ENCODE measurements at regions not wholly inside any gene's neighbourhood (a gene's known extent, or its start where the extent isn't known, plus 50 kb on each side); places are given as distances from the start of the nearest gene placed in this dataset.

GRCh38 chr9:108543251-108543778 lies 312.5 kb downstream of the ACTL7B start:
- Histone ChIP-seq H3K27me3 (ENCODE audit: insufficient read depth, poor library complexity, severe bottlenecking) (no peaks in the 10 kb centered on the region), H3K9me3 (ENCODE audit: severe bottlenecking) (no peaks in the 10 kb centered on the region), H3K4me1 (ENCODE audit: insufficient read depth, poor library complexity, severe bottlenecking) (peaks cover 18% of the 10 kb centered on the region), H3K4me3 (ENCODE audit: severe bottlenecking) (no peak overlapping the region), H3K27ac (ENCODE audit: poor library complexity, severe bottlenecking) (peak overlapping the region; percentile 62), H3K36me3 (ENCODE audit: low read depth) (no peaks in the 10 kb centered on the region)
- DNase-seq (ENCODE audit: low spot score) (peak; percentile 90), ATAC-seq (ENCODE audit: low read depth) (peak; percentile 97)
- TF ChIP-seq CTCF (IDR thresholded peaks at IDR 0.05; ENCODE audit: poor library complexity, severe bottlenecking): peak; percentile 7

GRCh38 chr9:108537756-108538155 lies 318.0 kb downstream of the ACTL7B start:
- Histone ChIP-seq H3K4me1 (ENCODE audit: insufficient read depth, poor library complexity, severe bottlenecking) (peaks cover 17% of the 10 kb centered on the region), H3K9me3 (ENCODE audit: severe bottlenecking) (peaks cover 8% of the 10 kb centered on the region), H3K27ac (ENCODE audit: poor library complexity, severe bottlenecking) (no peak overlapping the region), H3K36me3 (ENCODE audit: low read depth) (no peaks in the 10 kb centered on the region), H3K4me3 (ENCODE audit: severe bottlenecking) (no peak overlapping the region), H3K27me3 (ENCODE audit: insufficient read depth, poor library complexity, severe bottlenecking) (no peaks in the 10 kb centered on the region)
- no peak for TF ChIP-seq CTCF (IDR thresholded peaks at IDR 0.05; ENCODE audit: poor library complexity, severe bottlenecking)
- no peak for ATAC-seq (ENCODE audit: low read depth)
- no peak for DNase-seq (ENCODE audit: low spot score)

- ATAC-seq (ENCODE audit: low read depth) (peak; percentile 72), DNase-seq (ENCODE audit: low spot score) (no peak)
- no peaks in the 10 kb centered on the region for H3K27me3 ChIP-seq (ENCODE audit: insufficient read depth, poor library complexity, severe bottlenecking)
- no peak for TF ChIP-seq CTCF (IDR thresholded peaks at IDR 0.05; ENCODE audit: poor library complexity, severe bottlenecking)
- H3K36me3 ChIP-seq (ENCODE audit: low read depth): no peaks in the 10 kb centered on the region
- H3K27ac ChIP-seq (ENCODE audit: poor library complexity, severe bottlenecking): peak overlapping the region; percentile 5
- no peak overlapping the region for H3K4me3 ChIP-seq (ENCODE audit: severe bottlenecking)
- peaks cover 8% of the 10 kb centered on the region for H3K9me3 ChIP-seq (ENCODE audit: severe bottlenecking)
- H3K4me1 ChIP-seq (ENCODE audit: insufficient read depth, poor library complexity, severe bottlenecking): peaks cover 10% of the 10 kb centered on the region
Measured at GRCh38 chr9:108536836-108537601, 318.8 kb downstream of the ACTL7B start.

- no peak for ATAC-seq (ENCODE audit: low read depth)
- Histone ChIP-seq H3K4me1 (ENCODE audit: insufficient read depth, poor library complexity, severe bottlenecking) (peaks cover 10% of the 10 kb centered on the region), H3K36me3 (ENCODE audit: low read depth) (no peaks in the 10 kb centered on the region), H3K9me3 (ENCODE audit: severe bottlenecking) (peaks cover 8% of the 10 kb centered on the region), H3K27ac (ENCODE audit: poor library complexity, severe bottlenecking) (peak overlapping the region; percentile 50), H3K4me3 (ENCODE audit: severe bottlenecking) (no peak overlapping the region), H3K27me3 (ENCODE audit: insufficient read depth, poor library complexity, severe bottlenecking) (no peaks in the 10 kb centered on the region)
- TF ChIP-seq CTCF (IDR thresholded peaks at IDR 0.05; ENCODE audit: poor library complexity, severe bottlenecking): peak; percentile 16
- no peak for DNase-seq (ENCODE audit: low spot score)
Measured at GRCh38 chr9:108535526-108535925, 320.3 kb downstream of the ACTL7B start.

- H3K4me3 ChIP-seq (ENCODE audit: severe bottlenecking): no peak overlapping the region
- H3K4me1 ChIP-seq (ENCODE audit: insufficient read depth, poor library complexity, severe bottlenecking): peaks cover 10% of the 10 kb centered on the region
- no peak for DNase-seq (ENCODE audit: low spot score)
- no peaks in the 10 kb centered on the region for H3K27me3 ChIP-seq (ENCODE audit: insufficient read depth, poor library complexity, severe bottlenecking)
- H3K36me3 ChIP-seq (ENCODE audit: low read depth): no peaks in the 10 kb centered on the region
- H3K27ac ChIP-seq (ENCODE audit: poor library complexity, severe bottlenecking): peak overlapping the region; percentile 50
- no peak for TF ChIP-seq CTCF (IDR thresholded peaks at IDR 0.05; ENCODE audit: poor library complexity, severe bottlenecking)
- H3K9me3 ChIP-seq (ENCODE audit: severe bottlenecking): peaks cover 8% of the 10 kb centered on the region
- peak; percentile 96 for ATAC-seq (ENCODE audit: low read depth)
Measured at GRCh38 chr9:108534741-108535140, 321.0 kb downstream of the ACTL7B start.

Data from RWPE2 (cell line).